ENCODE measurements at regions not wholly inside any gene's neighbourhood (a gene's known extent, or its start where the extent isn't known, plus 50 kb on each side); places are given as distances from the start of the nearest gene placed in this dataset.

- intact Hi-C loops (cut with DNase I): no loop called here
- no peak overlapping the region for H3K4me3 ChIP-seq
- no peaks in the 10 kb centered on the region for H3K27me3 ChIP-seq
- no peak for DNase-seq
- no peak overlapping the region for H3K27ac ChIP-seq
- H3K36me3 ChIP-seq: no peaks in the 10 kb centered on the region
- no peaks in the 10 kb centered on the region for H3K4me1 ChIP-seq
- 81 to 87% methylated on average over 1 of the region's 1 CpG for WGBS, 2 donors
- H3K9me3 ChIP-seq: no peaks in the 10 kb centered on the region
- TF ChIP-seq POLR2AphosphoS5 (IDR thresholded peaks at IDR 0.05) (no peak), CTCF (IDR thresholded peaks at IDR 0.05) (no peak)
These were observed 759.9 kb upstream of the FLRT2 start for GRCh38 chr14:84770030-84770429.

GRCh38 chr14:84777356-84777755 lies 752.6 kb upstream of the FLRT2 start:
- Histone ChIP-seq H3K4me1 (no peaks in the 10 kb centered on the region), H3K4me3 (no peak overlapping the region), H3K36me3 (no peaks in the 10 kb centered on the region), H3K27me3 (no peaks in the 10 kb centered on the region), H3K9me3 (no peaks in the 10 kb centered on the region), H3K27ac (no peak overlapping the region)
- WGBS, 2 donors: 44 to 68% methylated on average over 2 of the region's 2 CpGs
- intact Hi-C loops (cut with DNase I): no loop called here
- no peak for DNase-seq
- no peak for TF ChIP-seq EP300 (IDR thresholded peaks at IDR 0.05)
- no peak for TF ChIP-seq POLR2A (IDR thresholded peaks at IDR 0.05)
- TF ChIP-seq CTCF (IDR thresholded peaks at IDR 0.05): no peak
- TF ChIP-seq POLR2AphosphoS5 (IDR thresholded peaks at IDR 0.05): no peak

GRCh38 chr14:84782902-84783301 lies 747.0 kb upstream of the FLRT2 start:
- no peak for DNase-seq
- H3K27ac ChIP-seq: no peak overlapping the region
- no peaks in the 10 kb centered on the region for H3K27me3 ChIP-seq
- no peak overlapping the region for H3K4me3 ChIP-seq
- no peak for TF ChIP-seq POLR2A (IDR thresholded peaks at IDR 0.05)
- no peak for TF ChIP-seq EP300 (IDR thresholded peaks at IDR 0.05)
- no peak for TF ChIP-seq POLR2AphosphoS5 (IDR thresholded peaks at IDR 0.05)
- no peak for TF ChIP-seq CTCF (IDR thresholded peaks at IDR 0.05)
- no peaks in the 10 kb centered on the region for H3K9me3 ChIP-seq
- H3K4me1 ChIP-seq: no peaks in the 10 kb centered on the region
- WGBS, 2 donors: 19 to 55% methylated on average over 1 of the region's 1 CpG
- no peaks in the 10 kb centered on the region for H3K36me3 ChIP-seq
- intact Hi-C loops (cut with DNase I): no loop called here

GRCh38 chr14:84783511-84783910 lies 746.4 kb upstream of the FLRT2 start:
- Histone ChIP-seq H3K27me3 (no peaks in the 10 kb centered on the region), H3K36me3 (no peaks in the 10 kb centered on the region), H3K4me1 (no peaks in the 10 kb centered on the region), H3K4me3 (no peak overlapping the region), H3K27ac (no peak overlapping the region), H3K9me3 (no peaks in the 10 kb centered on the region)
- WGBS, 2 donors: 20 to 57% methylated on average over 1 of the region's 1 CpG
- intact Hi-C loops (cut with DNase I): no loop called here
- TF ChIP-seq CTCF (IDR thresholded peaks at IDR 0.05) (no peak), POLR2AphosphoS5 (IDR thresholded peaks at IDR 0.05) (no peak), POLR2A (IDR thresholded peaks at IDR 0.05) (no peak), EP300 (IDR thresholded peaks at IDR 0.05) (no peak)
- no peak for DNase-seq

GRCh38 chr14:84785996-84786395 lies 743.9 kb upstream of the FLRT2 start:
- TF ChIP-seq EP300 (IDR thresholded peaks at IDR 0.05) (no peak), POLR2AphosphoS5 (IDR thresholded peaks at IDR 0.05) (no peak), POLR2A (IDR thresholded peaks at IDR 0.05) (no peak), CTCF (IDR thresholded peaks at IDR 0.05) (no peak)
- DNase-seq: no peak
- intact Hi-C loops (cut with DNase I): no loop called here

More at GRCh38 chr14:84785996-84786395, 743.9 kb upstream of the FLRT2 start:
- Histone ChIP-seq H3K27ac (no peak overlapping the region), H3K4me3 (no peak overlapping the region), H3K4me1 (no peaks in the 10 kb centered on the region), H3K9me3 (no peaks in the 10 kb centered on the region), H3K27me3 (no peaks in the 10 kb centered on the region), H3K36me3 (no peaks in the 10 kb centered on the region)

Measured in sigmoid colon (tissue), 6 donors.